GM23338 (cell line): ENCODE measurements at regions not wholly inside any gene's neighbourhood (a gene's known extent, or its start where the extent isn't known, plus 50 kb on each side); places are given as distances from the start of the nearest gene placed in this dataset.

ENCODE experiments used
- ATAC-seq: fragments of 200-7000 bp; cut with Tn5 transposase; 3 replicates; pipeline ENCODE4 v1.9.1; 2020
- DNase-seq: peaks from one replicate; pipeline ENCODE4 v3.0.0-alpha.2; 2015; ENCODE audit warnings: low spot score
- H2AFZ ChIP-seq: fragments of 200-600 bp; sonication (generic); 2 replicates; pipeline ENCODE4 v1.8.0; 2016; ENCODE audit warnings: antibody characterized with exemption, mild to moderate bottlenecking, moderate library complexity
- H3F3A ChIP-seq: fragments of 200-600 bp; sonication (generic); replicated peaks from 2 replicates; pipeline ENCODE4 v1.8.0; 2017; ENCODE audit warnings: antibody characterized with exemption, mixed run types, low read depth
- H3K27ac ChIP-seq: fragments of 200-600 bp; sonication (generic); 2 replicates; pipeline ENCODE4 v1.6.1; 2016; ENCODE audit warnings: low read depth
- H3K27me3 ChIP-seq: fragments of 200-600 bp; sonication (generic); 2 replicates; pipeline ENCODE4 v1.8.0; 2016; ENCODE audit warnings: mild to moderate bottlenecking, mixed run types, moderate library complexity; ENCODE audit not compliant: insufficient read depth
- H3K36me3 ChIP-seq: fragments of 200-600 bp; sonication (generic); 2 replicates; pipeline ENCODE4 v1.8.0; 2016; ENCODE audit warnings: mild to moderate bottlenecking; ENCODE audit not compliant: insufficient read depth
- H3K4me1 ChIP-seq: fragments of 200-600 bp; sonication (generic); 2 replicates; pipeline ENCODE4 v1.8.0; 2016; ENCODE audit warnings: mild to moderate bottlenecking, moderate library complexity; ENCODE audit not compliant: insufficient read depth
- H3K4me2 ChIP-seq: fragments of 200-600 bp; sonication (generic); 2 replicates; pipeline ENCODE4 v1.7.1; 2017; ENCODE audit warnings: mixed run types
- H3K4me3 ChIP-seq: fragments of 200-600 bp; sonication (generic); 2 replicates; pipeline ENCODE4 v1.6.1; 2016; ENCODE audit warnings: mixed run types
- H3K79me2 ChIP-seq: fragments of 200-600 bp; sonication (generic); replicated peaks from 2 replicates; pipeline ENCODE4 v1.8.0; 2017; ENCODE audit warnings: mild to moderate bottlenecking; ENCODE audit not compliant: insufficient read depth
- H3K9me2 ChIP-seq: fragments of 200-600 bp; sonication (generic); 2 replicates; pipeline ENCODE4 v1.8.0; 2017; ENCODE audit not compliant: insufficient read depth
- H4K20me1 ChIP-seq: fragments of 200-600 bp; sonication (generic); replicated peaks from 2 replicates; pipeline ENCODE4 v1.8.0; 2017; ENCODE audit warnings: mild to moderate bottlenecking; ENCODE audit not compliant: insufficient read depth
- H3K27ac Mint-ChIP-seq: 2 replicates; pipeline ENCODE4 v1.8.0; 2020; ENCODE audit warnings: inconsistent platforms, mild to moderate bottlenecking, moderate library complexity, mixed read lengths
- H3K27me3 Mint-ChIP-seq: 3 replicates; pipeline ENCODE4 v1.8.0; 2022; ENCODE audit warnings: low read depth, mild to moderate bottlenecking, moderate library complexity, mixed read lengths, inconsistent platforms; ENCODE audit not compliant: insufficient read depth, poor library complexity
- H3K36me3 Mint-ChIP-seq: 3 replicates; pipeline ENCODE4 v1.8.0; 2021; ENCODE audit warnings: low read depth, mild to moderate bottlenecking, inconsistent platforms, moderate library complexity, mixed read lengths
- H3K4me1 Mint-ChIP-seq: 3 replicates; pipeline ENCODE4 v1.8.0; 2020; ENCODE audit warnings: mild to moderate bottlenecking, inconsistent platforms, mixed read lengths
- H3K4me3 Mint-ChIP-seq: 3 replicates; pipeline ENCODE4 v1.8.0; 2021; ENCODE audit warnings: moderate library complexity, mild to moderate bottlenecking, inconsistent platforms, mixed read lengths
- H3K9me3 Mint-ChIP-seq: 3 replicates; pipeline ENCODE4 v1.8.0; 2020; ENCODE audit warnings: moderate library complexity, mild to moderate bottlenecking, inconsistent platforms, mixed read lengths
- ETS1 ChIP-seq: IDR thresholded peaks from 2 replicates; pipeline ENCODE4 v1.6.1; 2016; ENCODE audit warnings: antibody characterized with exemption
- EZH2 ChIP-seq: fragments of 200-600 bp; sonication (generic); IDR thresholded peaks from one replicate; pipeline ENCODE4 v1.8.0; 2017; ENCODE audit warnings: antibody characterized with exemption, mild to moderate bottlenecking, low read depth; ENCODE audit not compliant: unreplicated experiment
- EZH2phosphoT487 ChIP-seq: fragments of 200-600 bp; sonication (generic); IDR thresholded peaks from one replicate; pipeline ENCODE4 v1.8.1; 2018; ENCODE audit warnings: antibody characterized with exemption; ENCODE audit not compliant: unreplicated experiment
- JUNB ChIP-seq: IDR thresholded peaks from one replicate; pipeline ENCODE4 v1.6.1; 2016; ENCODE audit warnings: antibody characterized with exemption; ENCODE audit not compliant: unreplicated experiment
- NANOG ChIP-seq: IDR thresholded peaks from 2 replicates; pipeline ENCODE4 v1.6.1; 2016; ENCODE audit warnings: antibody characterized with exemption, borderline replicate concordance
- REST ChIP-seq: IDR thresholded peaks from one replicate; pipeline ENCODE4 v1.6.1; 2018; ENCODE audit warnings: antibody characterized with exemption; ENCODE audit not compliant: unreplicated experiment
- STAT1 ChIP-seq: IDR thresholded peaks from one replicate; pipeline ENCODE4 v1.6.1; 2016; ENCODE audit warnings: antibody characterized with exemption; ENCODE audit not compliant: unreplicated experiment
- ZNF114 ChIP-seq: fragments of 250-450 bp; sonication (Bioruptor Pico); IDR thresholded peaks from 2 replicates; pipeline ENCODE4 v1.5.0; 2020; ENCODE audit warnings: mild to moderate bottlenecking, moderate library complexity
- ZNF331 ChIP-seq: fragments of 250-450 bp; sonication (Bioruptor Pico); IDR thresholded peaks from 2 replicates; pipeline ENCODE4 v1.5.0; 2020; ENCODE audit warnings: low read depth, mild to moderate bottlenecking, moderate library complexity

- Histone ChIP-seq H3K79me2 (no peaks in the 10 kb centered on the region), H3K27me3 (no peaks in the 10 kb centered on the region), H3K27ac (no peak overlapping the region), H3K36me3 (0 out of 2 replicates have a peak, but pooled peaks cover 5% of the 10 kb centered on the region), H3K9me2 (no peaks in the 10 kb centered on the region), H2AFZ (no peak overlapping the region), H3K4me2 (no peak overlapping the region), H3K4me3 (no peak overlapping the region), H3F3A (no peaks in the 10 kb centered on the region), H3K4me1 (peaks cover 3% of the 10 kb centered on the region; the same call in 1 of the 2 replicates), H4K20me1 (no peaks in the 10 kb centered on the region)
- no peak for TF ChIP-seq NANOG
- peaks cover 9% of the 10 kb centered on the region; the same call in 2 of the 3 replicates for H3K9me3 Mint-ChIP-seq
- ATAC-seq (no peak), DNase-seq (no peak)
- no peak overlapping the region for H3K4me3 Mint-ChIP-seq
- H3K36me3 Mint-ChIP-seq = peaks cover 6% of the 10 kb centered on the region; the same call in 2 of the 3 replicates
- peaks cover 7% of the 10 kb centered on the region for H3K4me1 Mint-ChIP-seq
- H3K27me3 Mint-ChIP-seq = no peaks in the 10 kb centered on the region
- no peak overlapping the region for H3K27ac Mint-ChIP-seq
These were observed 80.8 kb upstream of the ANK2 start for GRCh38 chr4:112968451-112969159.

- no peak for DNase-seq
- ATAC-seq = no peak
- Histone ChIP-seq H3K79me2 (no peaks in the 10 kb centered on the region), H3K27me3 (no peaks in the 10 kb centered on the region), H3K4me1 (peaks cover 10% of the 10 kb centered on the region; the same call in 1 of the 2 replicates), H3K27ac (no peak overlapping the region), H3F3A (no peaks in the 10 kb centered on the region), H3K36me3 (no peaks in the 10 kb centered on the region), H3K9me2 (no peaks in the 10 kb centered on the region), H4K20me1 (no peaks in the 10 kb centered on the region), H3K4me3 (no peak overlapping the region), H2AFZ (no peak overlapping the region), H3K4me2 (no peak overlapping the region)
- no peaks in the 10 kb centered on the region for H3K9me3 Mint-ChIP-seq
- H3K27me3 Mint-ChIP-seq = no peaks in the 10 kb centered on the region
- no peak overlapping the region for H3K27ac Mint-ChIP-seq
- no peak for TF ChIP-seq NANOG
- TF ChIP-seq EZH2 = no peak
- TF ChIP-seq JUNB = no peak
- TF ChIP-seq EZH2phosphoT487 = no peak
- no peak for TF ChIP-seq ETS1
- TF ChIP-seq REST = no peak
- TF ChIP-seq ZNF331 (CRISPR knock-in tag) = no peak
- no peak for TF ChIP-seq STAT1
- no peak for TF ChIP-seq ZNF114 (CRISPR knock-in tag)
- peaks cover 14% of the 10 kb centered on the region for H3K4me1 Mint-ChIP-seq
- no peak overlapping the region for H3K4me3 Mint-ChIP-seq
- no peaks in the 10 kb centered on the region for H3K36me3 Mint-ChIP-seq
These were observed 78.5 kb upstream of the ANK2 start for GRCh38 chr4:112970903-112971302.
